ENCODE measurements at regions not wholly inside any gene's neighbourhood (a gene's known extent, or its start where the extent isn't known, plus 50 kb on each side); places are given as distances from the start of the nearest gene placed in this dataset.

- Histone ChIP-seq H3K4me1 (ENCODE audit: control insufficient read depth, insufficient read depth, low read length) (no peaks in the 10 kb centered on the region), H3K9me3 (ENCODE audit: control insufficient read depth, insufficient read depth, low read depth, low read length) (no peaks in the 10 kb centered on the region), H3K36me3 (ENCODE audit: control insufficient read depth in 2 of 2, insufficient read depth in 1 of 2, low read length in 2 of 2) (no peaks in the 10 kb centered on the region), H3K4me3 (ENCODE audit: low read depth, low read length) (no peak overlapping the region), H3K27ac (ENCODE audit: extremely low read depth, low read depth, low read length) (no peak overlapping the region)
- no peak for TF ChIP-seq ZBTB44 (tag by site-specific recombination; IDR thresholded peaks at IDR 0.05)
- TF ChIP-seq ZNF830 (tag by site-specific recombination; IDR thresholded peaks at IDR 0.05; ENCODE audit: low read depth), result no peak
- TF ChIP-seq ZBTB10 (tag by site-specific recombination; IDR thresholded peaks at IDR 0.05), result no peak
- TF ChIP-seq ZNF18 (tag by site-specific recombination; IDR thresholded peaks at IDR 0.05), result no peak
- no peak for TF ChIP-seq ZSCAN23 (tag by site-specific recombination; IDR thresholded peaks at IDR 0.05)
- TF ChIP-seq ZNF202 (tag by site-specific recombination; IDR thresholded peaks at IDR 0.05; ENCODE audit: borderline replicate concordance), result no peak
- no peak for TF ChIP-seq ZNF426 (tag by site-specific recombination; IDR thresholded peaks at IDR 0.05)
- POLR2A ChIA-PET, result no interaction called here
- CTCF ChIA-PET, result interaction anchor here (0.5 to 1.1 kb wide), 3 partner anchors 11 to 646 kb away, joined by 3 to 4 read pairs (median 3); no protein-coding TSS in a partner anchor
Observed at GRCh38 chr11:134470238-134470637, 58.2 kb upstream of the B3GAT1 start.

- POLR2A ChIA-PET, result no interaction called here
- Histone ChIP-seq H3K9me3 (ENCODE audit: control insufficient read depth, insufficient read depth, low read depth, low read length) (no peaks in the 10 kb centered on the region), H3K4me3 (ENCODE audit: low read depth, low read length) (no peak overlapping the region), H3K27ac (ENCODE audit: extremely low read depth, low read depth, low read length) (no peak overlapping the region), H3K4me1 (ENCODE audit: control insufficient read depth, insufficient read depth, low read length) (no peaks in the 10 kb centered on the region), H3K36me3 (ENCODE audit: control insufficient read depth in 2 of 2, insufficient read depth in 1 of 2, low read length in 2 of 2) (no peaks in the 10 kb centered on the region)
- CTCF ChIA-PET, result interaction anchor here (0.5 to 0.6 kb wide), 2 partner anchors 198 to 646 kb away, joined by 3 to 4 read pairs; no protein-coding TSS in a partner anchor
- TF ChIP-seq GLIS2 (tag by site-specific recombination; IDR thresholded peaks at IDR 0.05) (no peak), ZNF292 (tag by site-specific recombination; IDR thresholded peaks at IDR 0.05; ENCODE audit: borderline replicate concordance, low read depth) (no peak), ZNF266 (tag by site-specific recombination; IDR thresholded peaks at IDR 0.05; ENCODE audit: low read depth) (no peak), ZNF157 (tag by site-specific recombination; IDR thresholded peaks at IDR 0.05) (no peak), ZNF394 (tag by site-specific recombination; IDR thresholded peaks at IDR 0.05; ENCODE audit: borderline replicate concordance) (no peak), ZNF692 (tag by site-specific recombination; IDR thresholded peaks at IDR 0.05) (no peak), MZF1 (tag by site-specific recombination; IDR thresholded peaks at IDR 0.05; ENCODE audit: borderline replicate concordance) (no peak), ZNF398 (tag by site-specific recombination; IDR thresholded peaks at IDR 0.05) (no peak), GLI4 (tag by site-specific recombination; IDR thresholded peaks at IDR 0.05) (no peak), ZNF558 (tag by site-specific recombination; IDR thresholded peaks at IDR 0.05) (no peak), ZNF785 (tag by site-specific recombination; IDR thresholded peaks at IDR 0.05) (no peak), ZNF623 (tag by site-specific recombination; IDR thresholded peaks at IDR 0.05) (no peak), ZNF530 (tag by site-specific recombination; IDR thresholded peaks at IDR 0.05; ENCODE audit: low read depth) (no peak), ZNF776 (tag by site-specific recombination; IDR thresholded peaks at IDR 0.05; ENCODE audit: borderline replicate concordance) (no peak), ZFHX2 (tag by site-specific recombination; conservative IDR thresholded peaks at IDR 0.05) (no peak), ATF2 (tag by site-specific recombination; IDR thresholded peaks at IDR 0.05; ENCODE audit: low read depth) (no peak), ZNF561 (tag by site-specific recombination; IDR thresholded peaks at IDR 0.05; ENCODE audit: borderline replicate concordance) (no peak)
Observed at GRCh38 chr11:134469627-134470026, 57.6 kb upstream of the B3GAT1 start.

All from HEK293 (cell line).